Fibroblast of skin of right quadriceps (primary cell): ENCODE measurements at regions not wholly inside any gene's neighbourhood (a gene's known extent, or its start where the extent isn't known, plus 50 kb on each side); places are given as distances from the start of the nearest gene placed in this dataset.
"Not testable (repeated sequence)": the region's sequence is repeated elsewhere in the genome, so short reads cannot be mapped to it uniquely, and the experiment has no call there.

Experiments used
- DNase-seq: peaks from one replicate; pipeline ENCODE4 v3.0.0-alpha.2; 2013

DNA sequence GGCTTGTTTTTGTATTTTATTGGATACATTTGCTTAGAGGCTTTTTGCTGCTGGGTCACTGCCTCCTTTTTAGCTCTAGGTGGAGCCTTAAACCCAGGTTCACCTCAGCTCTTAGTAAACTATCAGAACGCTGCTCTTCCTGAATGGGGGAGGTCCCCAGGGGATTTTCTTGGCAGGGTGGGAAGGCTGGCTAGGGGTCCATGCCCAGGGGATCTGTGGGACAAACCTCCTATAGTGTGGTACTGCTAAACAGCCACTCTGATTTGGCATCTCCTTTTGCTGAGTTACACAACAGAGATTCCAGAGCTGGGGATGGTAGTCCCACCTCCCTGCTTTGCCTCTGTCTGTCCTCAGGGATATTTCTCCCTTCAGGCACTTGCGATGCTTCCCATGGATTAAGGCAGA is 204.9 kb downstream of the ZIC5 start:
- DNase-seq = no peak

DNA sequence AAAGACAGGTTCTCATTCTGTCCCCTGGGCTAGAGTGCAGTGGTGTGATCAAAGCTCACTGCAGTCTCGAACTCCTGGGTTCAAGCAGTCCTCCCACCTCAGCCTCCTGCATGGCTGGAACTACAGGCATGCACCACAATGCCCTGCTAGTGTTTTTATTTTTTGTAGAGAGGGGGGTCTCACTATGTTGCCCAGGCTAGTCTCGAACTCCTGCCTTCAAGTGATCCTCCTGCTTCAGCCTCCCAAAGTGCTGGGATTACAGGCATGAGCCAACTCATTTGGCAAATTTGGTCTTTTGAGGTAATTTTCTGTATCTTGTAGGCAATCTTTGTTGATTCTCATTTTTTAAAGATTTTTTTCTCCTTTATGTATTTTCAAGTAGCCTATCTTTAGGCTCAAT is 205.7 kb downstream of the ZIC5 start:
- no peak for DNase-seq

DNA sequence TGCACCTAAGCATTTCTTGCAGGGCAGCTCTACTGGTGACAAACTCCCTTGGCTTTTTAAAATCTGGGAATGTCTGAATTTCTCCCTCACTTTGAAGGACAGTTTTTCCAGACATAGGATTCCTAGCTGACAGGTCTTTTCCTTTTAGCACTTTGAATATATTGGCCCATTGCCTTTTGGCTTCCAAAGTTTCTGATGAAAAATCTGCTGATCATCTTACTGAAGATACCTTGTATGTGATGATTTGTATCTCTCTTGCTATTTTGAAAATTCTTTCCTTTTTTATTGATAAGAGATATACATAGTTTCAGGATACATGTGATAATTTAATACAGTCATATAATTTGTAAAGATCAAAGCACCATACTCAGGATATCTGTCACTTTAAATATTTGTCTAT is 211.1 kb downstream of the ZIC5 start:
- DNase-seq = no peak

DNA sequence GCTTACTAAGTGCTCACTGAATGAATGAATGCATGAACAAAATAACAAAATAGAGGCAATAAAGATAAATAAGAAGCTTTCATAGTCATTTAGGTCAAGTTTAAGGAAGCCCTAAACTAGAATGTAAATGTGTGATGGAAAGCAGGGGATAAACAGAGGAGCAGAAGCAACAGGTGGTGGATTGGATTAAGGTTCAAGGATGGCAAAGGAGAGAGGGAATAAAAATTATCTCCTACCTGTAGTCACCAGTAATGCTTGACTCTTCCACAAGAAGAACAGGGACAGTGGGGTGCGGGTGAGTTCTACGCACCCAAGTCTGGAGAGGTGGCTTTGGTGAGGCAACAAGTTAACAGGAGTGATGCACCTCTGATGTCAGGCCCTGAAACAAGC is 212.4 kb downstream of the ZIC5 start:
- no peak for DNase-seq

DNA sequence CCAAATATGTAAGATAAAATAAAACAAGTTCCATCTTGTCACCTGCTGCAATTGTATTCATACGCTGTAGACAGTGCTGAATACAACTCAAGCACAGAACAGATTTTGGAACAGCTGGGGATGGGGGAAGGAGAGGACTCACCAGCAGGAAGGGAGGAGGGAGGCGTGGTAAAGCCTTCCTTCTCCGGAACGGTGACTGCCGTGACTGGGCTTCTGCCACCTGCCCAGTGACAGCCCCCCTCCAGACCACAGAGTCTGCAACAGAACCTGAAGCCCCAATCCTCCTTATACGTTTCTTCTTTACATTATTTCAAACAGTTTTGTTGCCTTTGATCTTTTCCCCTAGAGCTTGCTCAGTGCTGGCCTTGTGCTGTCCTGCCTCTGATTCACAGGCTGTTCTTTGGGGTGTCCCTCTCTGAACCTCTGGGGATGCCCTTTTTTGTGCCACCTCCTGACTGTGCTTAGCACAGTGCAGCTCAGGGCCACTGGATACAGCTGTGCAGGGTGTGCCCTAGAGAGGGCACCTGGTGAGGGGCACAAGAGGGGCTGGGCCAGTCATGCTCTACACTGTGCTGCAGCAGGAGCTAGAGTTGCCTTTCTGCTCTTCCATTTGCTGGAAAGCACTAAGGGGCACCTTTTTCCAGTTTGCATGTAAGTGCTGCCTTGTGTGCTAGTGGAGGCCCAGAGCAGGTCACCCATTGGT is 213.0 kb downstream of the ZIC5 start:
- no peak for DNase-seq

DNA sequence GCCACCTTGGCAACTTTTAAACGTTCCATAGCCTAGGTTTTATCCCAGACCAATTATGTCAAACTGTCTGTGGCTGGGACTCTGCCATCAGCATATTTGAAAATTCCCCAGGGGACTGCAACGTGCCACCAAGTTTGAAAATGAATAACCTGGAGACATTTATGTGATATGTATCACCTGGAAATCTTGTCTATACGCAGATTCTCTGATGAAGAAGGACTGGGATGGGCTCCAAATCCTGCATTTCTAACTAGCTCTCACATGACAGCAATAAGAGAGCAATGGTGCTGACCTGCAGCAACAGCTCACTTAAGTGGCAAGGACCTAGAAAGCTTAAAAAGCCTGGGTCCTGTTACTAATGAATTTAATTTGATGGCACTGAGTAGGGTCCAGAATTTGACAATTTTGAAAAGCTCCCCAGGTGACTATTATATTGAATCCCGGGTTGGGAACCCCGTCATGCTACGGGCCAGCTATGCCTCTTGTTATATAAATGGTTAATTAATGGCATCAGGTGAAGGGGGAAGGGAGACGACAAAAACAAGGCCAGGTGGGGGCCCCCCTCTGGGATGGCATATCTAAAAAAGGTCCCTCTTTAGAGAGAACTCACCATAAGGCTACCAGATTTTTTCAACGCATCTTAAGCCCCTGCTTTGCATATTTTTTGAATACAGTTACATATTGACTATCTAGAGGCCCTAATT is 213.7 kb downstream of the ZIC5 start:
- DNase-seq = no peak

DNA sequence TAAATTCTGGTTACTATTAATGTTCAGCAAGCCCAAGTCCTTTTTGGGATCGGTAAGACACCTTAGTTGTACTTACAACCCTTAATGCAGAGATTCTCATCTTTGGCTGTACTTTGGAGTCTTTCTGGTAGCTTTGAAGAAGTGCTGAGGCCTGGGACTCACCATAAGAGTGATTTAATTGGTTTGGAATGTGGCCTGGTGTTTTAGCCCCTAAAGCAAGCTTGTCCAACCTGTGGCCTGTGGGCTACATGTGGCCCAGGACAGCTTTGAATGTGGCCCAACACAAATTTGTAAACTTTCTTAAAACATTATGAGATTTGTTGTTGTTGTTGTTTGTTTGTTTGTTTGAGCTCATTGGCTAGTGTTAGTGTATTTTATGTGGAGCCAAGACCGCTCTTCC is 215.3 kb downstream of the ZIC5 start:
- DNase-seq = no peak

DNA sequence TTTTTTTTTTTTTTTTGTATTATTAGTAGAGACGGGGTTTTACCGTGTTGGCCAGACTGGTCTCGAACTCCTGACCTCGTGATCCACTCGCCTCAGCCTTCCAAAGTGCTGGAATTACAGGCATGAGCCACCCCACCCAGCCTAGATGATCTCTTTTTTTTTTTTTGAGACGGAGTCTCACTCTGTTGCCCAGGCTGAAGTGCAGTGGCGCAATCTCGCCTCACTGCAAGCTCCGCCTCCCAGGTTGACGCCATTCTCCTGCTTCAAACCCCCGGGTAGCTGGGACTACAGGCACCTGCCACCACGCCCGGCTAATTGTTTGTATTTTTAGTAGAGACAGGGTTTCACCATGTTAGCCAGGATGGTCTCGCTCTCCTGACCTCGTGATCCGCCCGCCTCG is 216.8 kb downstream of the ZIC5 start:
- not testable (repeated sequence) for DNase-seq

DNA sequence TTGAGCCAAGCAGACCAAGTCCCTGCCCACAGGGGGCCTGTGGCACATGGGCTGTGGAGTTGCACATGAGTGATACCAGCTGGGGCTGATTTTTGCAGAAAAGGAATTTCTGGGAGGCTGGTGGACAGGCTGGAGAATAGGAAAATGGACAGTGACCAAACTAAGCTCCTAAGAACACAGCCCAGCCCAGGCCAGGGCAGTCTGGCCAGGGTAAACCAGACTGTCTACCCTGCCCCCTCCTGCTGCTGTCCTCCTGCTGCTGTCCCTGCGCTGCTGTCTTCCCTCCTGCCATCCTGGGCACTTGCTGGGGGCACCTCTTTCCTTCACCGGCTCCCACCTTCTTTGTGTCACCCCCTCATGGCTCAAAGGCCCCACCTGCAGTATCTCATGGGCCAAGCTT is 219.2 kb downstream of the ZIC5 start:
- no peak for DNase-seq

DNA sequence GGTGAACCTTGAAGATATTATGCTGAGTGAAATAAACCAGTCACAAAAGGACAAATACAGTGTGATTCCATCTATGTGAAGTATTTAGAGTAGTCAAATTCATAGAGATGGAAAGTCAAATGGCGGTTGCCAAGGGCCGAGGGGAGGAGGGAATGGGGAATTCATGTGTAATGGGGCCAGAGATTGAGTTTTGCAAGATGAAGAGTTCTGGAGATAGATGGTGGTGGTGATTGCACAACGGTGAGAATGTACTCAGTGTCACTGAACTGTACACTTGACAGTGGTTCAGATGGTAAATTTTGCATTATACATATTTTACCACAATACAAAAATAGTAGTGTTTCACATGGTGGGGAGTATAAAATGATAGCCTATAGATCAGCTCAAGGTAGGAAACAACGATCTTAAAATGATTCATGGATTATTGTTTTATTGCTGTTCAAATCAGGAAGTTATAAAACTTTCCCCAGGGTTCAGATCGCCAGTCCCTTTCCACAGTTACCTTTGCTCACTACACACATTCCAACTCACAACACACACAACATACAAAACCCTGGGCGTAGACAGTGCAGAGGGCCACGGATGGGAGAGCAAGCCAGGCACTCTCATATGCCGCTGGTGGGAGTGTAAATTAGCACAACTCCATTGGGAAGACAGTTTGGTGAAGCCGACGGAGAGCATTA is 219.9 kb downstream of the ZIC5 start:
- DNase-seq = no peak

DNA sequence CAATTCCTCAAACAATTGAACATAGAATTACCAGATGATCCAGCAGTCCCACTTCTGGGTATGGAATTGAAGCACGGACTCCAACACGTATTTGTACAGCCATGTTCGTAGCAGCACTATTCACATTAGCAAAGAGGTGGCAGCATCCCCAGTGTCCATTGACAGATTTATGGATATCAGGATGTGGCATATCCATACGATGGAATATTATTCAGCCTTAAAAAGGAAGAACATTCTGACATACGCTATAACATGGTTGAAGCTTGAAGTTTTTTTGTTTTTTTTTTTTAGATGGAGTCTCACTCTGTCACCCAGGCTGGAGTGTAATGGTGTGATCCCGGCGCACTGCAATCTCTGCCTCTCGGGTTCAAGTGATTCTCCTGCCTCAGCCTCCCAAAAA is 220.6 kb downstream of the ZIC5 start:
- DNase-seq = no peak

DNA sequence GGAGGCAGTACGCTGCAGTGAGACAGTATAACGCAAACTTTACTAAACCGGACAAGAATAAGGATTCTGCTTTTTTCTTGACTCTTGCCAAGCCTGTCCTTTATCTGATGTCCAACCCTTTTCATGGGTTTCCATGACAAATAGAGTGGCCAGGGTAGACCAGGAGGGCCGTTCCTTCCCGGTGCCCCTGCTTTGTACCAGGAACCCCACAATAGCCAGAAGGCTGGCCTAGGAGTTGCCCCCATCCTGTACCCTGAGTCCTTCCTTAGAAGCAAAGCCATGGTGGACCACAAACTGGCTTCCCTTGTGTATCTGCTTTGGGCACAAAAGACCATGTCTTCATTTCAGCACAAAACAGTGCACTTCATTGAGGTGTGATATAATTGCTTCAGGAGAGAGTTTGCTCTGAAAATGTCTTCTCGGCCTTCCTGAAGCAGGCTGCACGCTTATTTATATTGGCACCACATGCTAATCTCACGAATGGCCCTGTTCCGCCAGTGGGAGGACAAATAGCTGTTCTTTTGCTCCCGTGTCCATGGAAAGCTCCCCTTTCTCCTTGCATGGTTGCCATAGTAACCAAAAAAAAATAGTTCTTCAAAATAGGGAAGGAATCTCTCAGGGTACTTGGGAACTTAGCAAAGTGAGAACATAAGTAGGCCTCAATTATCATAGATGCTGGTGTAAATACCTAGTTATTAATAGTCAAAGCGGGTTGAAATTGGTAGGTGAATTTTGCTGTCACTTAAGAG is 222.1 kb downstream of the ZIC5 start:
- DNase-seq = no peak

DNA sequence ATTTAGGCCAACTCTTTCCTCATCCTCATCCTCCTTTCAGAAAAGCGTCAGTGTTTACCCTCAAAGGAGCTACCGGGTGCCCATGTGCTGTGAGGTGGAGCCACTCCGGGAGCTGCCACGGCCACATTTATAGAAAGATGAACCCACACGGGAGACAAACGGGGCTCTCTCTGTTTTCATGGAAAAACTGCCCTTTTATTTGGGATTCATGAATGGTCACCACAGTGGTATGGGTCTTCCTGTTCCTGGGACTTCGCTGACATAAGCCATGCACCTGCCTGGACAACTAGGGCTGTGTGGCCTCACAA is 224.2 kb downstream of the ZIC5 start:
- DNase-seq = no peak

DNA sequence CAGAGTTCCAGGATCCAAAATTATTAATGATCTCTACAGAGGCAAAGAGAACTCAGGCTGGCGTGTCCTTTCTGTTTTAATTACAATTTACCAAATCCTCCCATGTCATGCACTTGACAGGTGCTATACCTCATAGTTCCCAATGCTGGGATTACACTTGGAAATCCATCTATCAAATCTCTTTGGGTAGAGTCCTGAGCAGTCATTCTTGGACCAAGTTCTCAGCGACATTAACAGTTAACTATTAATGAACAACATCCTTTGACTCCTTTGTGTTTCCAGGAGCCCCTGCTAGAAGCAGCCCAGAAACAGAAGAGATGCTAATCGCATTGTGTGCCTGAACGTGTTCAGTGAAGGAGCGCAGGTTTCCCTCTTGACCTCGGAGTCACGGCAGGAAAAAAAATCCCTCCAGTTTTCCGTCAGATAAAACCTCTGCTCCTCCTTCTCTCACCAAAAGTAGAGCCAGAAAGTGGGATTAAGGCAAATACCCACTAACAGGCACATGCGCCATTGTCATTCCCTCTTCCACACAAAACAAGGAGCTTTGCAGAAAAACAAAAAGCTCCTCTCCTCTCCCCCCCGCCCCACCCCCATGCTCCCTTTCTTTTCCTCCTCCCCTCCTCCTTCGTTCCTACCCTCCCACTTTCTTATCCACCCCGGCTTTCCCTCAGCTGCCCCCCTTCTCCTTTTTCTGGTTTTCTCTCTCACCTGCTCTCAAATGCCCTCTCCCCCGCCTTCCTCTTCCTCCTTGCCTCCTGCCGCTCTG is 224.7 kb downstream of the ZIC5 start:
- DNase-seq = no peak

DNA sequence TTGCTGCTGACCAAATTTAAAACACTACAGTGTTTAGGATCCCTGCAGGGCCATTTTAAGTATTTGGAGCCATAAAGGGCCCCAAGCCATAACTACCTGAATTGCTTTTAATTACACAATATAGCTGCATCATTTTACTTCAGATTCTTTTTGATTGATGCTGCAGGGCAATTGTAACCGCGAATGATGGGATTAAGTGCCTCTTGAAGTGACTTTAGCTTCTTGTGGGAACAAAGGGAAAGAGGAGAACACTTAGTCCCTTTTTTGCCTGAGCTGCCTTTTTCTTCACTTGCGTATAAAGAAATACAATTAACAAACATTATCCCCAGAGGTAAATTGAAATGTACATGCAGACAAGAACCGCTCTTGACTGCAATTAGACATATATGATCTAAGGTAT is 228.5 kb downstream of the ZIC5 start:
- no peak for DNase-seq

DNA sequence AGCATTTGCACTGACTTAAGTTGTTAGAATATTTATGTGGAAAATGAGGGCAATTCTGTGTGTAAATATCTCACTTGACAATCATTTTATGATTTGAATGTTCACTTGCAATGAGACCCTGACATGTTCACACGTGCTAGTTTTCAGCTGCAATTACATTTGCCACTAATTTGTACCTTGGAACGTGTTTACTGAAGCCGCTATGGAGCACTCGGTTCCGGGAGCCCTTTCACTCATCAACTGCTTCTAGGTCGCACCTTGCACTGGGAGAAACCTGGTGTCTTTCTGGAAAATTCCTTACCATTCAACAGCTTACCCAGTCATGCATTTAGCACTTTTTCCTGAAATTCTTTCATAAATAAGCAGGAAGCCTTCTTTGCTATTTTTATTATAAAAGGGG is 229.6 kb downstream of the ZIC5 start:
- DNase-seq = no peak

DNA sequence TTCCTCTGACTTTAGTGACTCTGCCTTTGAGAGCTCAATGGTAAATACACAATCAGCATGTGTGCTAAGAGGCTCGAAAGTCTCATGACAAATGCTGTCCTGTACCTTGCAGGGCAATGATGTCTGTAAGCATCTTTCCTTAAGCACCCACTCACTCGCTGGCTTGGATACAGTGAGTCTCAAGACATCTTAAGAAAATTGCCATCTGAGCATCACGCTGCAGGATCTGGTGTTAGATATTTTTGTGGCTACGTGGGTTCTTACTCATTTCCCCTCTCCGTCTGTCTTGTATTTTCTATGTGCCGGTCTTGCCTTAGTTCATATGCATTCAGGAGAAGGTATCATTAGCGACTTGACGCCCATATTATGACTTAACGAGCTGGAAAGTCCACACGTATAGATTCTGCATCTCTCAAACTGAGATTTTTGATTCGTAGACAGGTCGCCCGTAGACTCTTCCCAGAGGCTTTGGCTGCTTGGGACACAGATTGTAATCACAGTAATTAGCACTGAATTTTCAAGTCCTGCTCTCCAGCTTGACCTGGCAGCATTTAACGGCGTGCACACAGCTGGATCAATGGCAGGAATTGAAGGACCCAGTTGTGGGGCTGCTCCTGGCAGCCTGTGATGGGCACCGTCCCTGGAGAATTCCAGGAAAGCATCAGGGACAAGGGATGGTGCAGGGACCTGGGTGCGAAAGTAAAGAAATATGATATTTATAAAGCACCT is 231.2 kb downstream of the ZIC5 start:
- DNase-seq = peak; percentile 62

DNA sequence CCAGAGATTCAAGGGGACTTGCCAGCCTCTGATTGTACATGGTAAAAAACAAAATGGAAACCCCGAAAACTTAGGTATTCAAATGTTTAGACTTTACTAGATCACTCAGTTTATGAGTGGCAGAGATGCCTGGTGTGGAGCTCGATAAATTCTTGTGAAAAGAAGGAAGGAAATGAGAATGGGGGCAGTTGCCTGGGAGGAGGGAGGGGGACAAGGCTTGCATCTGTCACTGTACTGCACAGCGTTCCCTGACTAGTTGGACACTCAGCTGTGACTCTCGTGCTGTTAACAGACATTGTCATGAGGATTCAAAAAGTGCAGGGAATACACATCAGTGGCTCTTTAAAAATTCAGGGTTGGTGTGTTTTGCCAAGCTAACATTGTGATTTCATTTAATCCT is 232.9 kb downstream of the ZIC5 start:
- no peak for DNase-seq

DNA sequence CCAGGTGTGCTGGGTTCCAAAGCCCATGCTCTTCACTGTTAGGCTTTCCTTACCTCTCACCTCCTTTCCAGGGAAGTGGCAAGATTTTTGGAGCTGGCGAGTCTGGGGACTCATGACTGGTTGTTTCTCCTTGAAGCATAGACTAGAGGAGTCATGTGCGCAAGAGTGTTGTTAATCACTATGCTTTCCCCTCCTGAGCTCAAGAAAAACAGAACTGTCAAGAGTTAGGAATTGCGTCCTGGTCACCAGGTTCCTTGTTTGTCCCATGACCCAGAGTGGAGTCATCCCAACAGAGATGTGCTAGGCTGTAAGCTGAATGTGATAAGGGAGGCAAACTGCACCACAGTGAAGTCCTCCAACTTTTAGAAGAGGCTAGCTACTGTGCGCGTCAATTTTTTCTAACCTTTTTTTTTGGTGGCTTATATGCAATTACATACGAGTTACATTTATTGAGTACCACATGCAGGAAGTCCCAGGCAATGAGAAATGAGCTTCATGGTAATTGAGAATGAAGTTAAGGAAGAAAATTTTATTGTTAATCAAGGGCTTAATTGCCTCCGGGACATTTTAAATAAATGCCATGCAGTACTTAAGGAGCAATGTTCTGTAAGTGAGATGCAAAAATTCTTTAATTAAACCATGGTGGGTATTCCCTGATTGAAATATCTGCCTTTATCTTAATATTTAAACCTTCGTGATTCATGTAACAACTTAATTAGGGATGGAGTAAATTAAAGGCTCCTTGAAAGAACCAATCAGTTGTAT is 233.9 kb downstream of the ZIC5 start:
- DNase-seq = no peak

DNA sequence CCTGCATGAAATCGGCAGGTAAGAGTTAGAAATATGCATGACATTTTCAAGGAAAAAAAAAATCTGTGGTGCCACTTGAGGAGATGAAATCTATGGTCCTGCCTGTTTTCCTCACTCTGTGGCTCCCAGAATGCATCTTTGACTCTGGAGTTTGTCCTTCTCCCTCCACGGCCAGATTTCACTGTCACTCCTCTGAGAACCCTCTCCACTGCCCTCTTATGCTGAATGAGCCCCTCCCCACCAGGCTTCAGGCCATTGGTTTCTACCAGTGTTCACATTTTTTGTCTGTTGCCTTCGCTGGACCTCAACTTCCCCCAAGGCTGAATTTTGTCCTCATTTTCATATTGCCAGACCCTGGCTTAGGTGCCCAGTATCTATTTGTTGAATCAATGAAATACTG is 235.0 kb downstream of the ZIC5 start:
- DNase-seq = no peak

DNA sequence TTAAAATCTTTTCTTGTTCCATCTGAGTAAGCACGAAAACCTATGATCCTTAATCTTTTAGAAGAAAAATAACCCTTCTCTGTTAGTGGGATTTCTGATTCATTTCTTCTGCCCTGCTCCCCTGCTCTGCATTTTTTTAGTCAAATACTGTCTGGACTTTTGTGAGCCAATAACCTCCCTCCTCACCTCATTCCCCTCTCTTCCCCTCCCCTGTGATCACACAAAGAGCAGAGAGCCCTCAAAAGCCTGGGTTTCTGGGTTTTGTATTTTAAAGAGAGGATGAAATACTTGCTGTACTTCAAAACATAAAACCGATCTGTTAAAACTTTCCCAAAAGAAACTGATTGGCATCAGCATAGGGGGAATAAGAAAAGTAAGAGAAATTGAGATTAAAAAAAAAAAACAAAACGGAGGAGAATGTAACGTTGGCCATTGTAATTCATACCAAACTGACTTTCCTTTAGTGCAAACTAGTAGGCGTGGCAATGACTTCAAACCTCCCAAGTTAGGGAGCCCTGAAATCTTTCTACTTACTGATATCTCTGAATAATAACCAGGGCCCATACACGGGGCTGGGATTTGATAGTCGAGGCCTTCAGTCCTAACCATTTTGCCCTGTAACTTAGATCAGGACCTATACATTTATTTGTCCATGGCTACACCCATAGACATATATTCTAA is 232.9 kb downstream of the TM9SF2 start:
- no peak for DNase-seq
